ENCODE measurements at regions not wholly inside any gene's neighbourhood (a gene's known extent, or its start where the extent isn't known, plus 50 kb on each side); places are given as distances from the start of the nearest gene placed in this dataset.
"Not testable (repeated sequence)": the region's sequence is repeated elsewhere in the genome, so short reads cannot be mapped to it uniquely, and the experiment has no call there.

GRCh38 chr20:5467086-5467485 lies 143.7 kb downstream of the GPCPD1 start:
- no peaks in the 10 kb centered on the region for H3K9me3 ChIP-seq (ENCODE audit: insufficient read depth, low read length)
- no peak overlapping the region for H3K4me2 ChIP-seq (ENCODE audit: low read length)
- H3K4me3 ChIP-seq (ENCODE audit: low read length) = no peak overlapping the region
- H3K27me3 ChIP-seq (ENCODE audit: low read depth, low read length) = peaks cover 27% of the 10 kb centered on the region
- no peaks in the 10 kb centered on the region for H4K20me1 ChIP-seq (ENCODE audit: insufficient read depth, low read length)
- no peaks in the 10 kb centered on the region for H3K4me1 ChIP-seq (ENCODE audit: low read length)
- H3K9ac ChIP-seq (ENCODE audit: low read length) = no peak overlapping the region
- no peak for TF ChIP-seq EZH2phosphoT487 (IDR thresholded peaks at IDR 0.05; ENCODE audit: low read depth)
- H3K36me3 ChIP-seq (replicated peaks; ENCODE audit: low read depth, low read length) = no peaks in the 10 kb centered on the region
- H3K27ac ChIP-seq (ENCODE audit: low read length) = no peak overlapping the region
- no peak overlapping the region for H2AFZ ChIP-seq (ENCODE audit: low read depth, low read length)
- H3K79me2 ChIP-seq (ENCODE audit: low read length) = no peaks in the 10 kb centered on the region

GRCh38 chr20:5465604-5465927 lies 145.2 kb downstream of the GPCPD1 start:
- Histone ChIP-seq H4K20me1 (ENCODE audit: insufficient read depth, low read length) (no peaks in the 10 kb centered on the region), H2AFZ (ENCODE audit: low read depth, low read length) (no peak overlapping the region), H3K27ac (ENCODE audit: low read length) (no peak overlapping the region), H3K79me2 (ENCODE audit: low read length) (no peaks in the 10 kb centered on the region), H3K9me3 (ENCODE audit: insufficient read depth, low read length) (no peaks in the 10 kb centered on the region), H3K4me3 (ENCODE audit: low read length) (no peak overlapping the region), H3K27me3 (ENCODE audit: low read depth, low read length) (peaks cover 27% of the 10 kb centered on the region), H3K36me3 (replicated peaks; ENCODE audit: low read depth, low read length) (no peaks in the 10 kb centered on the region), H3K4me2 (ENCODE audit: low read length) (no peak overlapping the region), H3K9ac (ENCODE audit: low read length) (no peak overlapping the region), H3K4me1 (ENCODE audit: low read length) (no peaks in the 10 kb centered on the region)
- no peak for TF ChIP-seq EZH2phosphoT487 (IDR thresholded peaks at IDR 0.05; ENCODE audit: low read depth)
- TF ChIP-seq, protein P1, sequence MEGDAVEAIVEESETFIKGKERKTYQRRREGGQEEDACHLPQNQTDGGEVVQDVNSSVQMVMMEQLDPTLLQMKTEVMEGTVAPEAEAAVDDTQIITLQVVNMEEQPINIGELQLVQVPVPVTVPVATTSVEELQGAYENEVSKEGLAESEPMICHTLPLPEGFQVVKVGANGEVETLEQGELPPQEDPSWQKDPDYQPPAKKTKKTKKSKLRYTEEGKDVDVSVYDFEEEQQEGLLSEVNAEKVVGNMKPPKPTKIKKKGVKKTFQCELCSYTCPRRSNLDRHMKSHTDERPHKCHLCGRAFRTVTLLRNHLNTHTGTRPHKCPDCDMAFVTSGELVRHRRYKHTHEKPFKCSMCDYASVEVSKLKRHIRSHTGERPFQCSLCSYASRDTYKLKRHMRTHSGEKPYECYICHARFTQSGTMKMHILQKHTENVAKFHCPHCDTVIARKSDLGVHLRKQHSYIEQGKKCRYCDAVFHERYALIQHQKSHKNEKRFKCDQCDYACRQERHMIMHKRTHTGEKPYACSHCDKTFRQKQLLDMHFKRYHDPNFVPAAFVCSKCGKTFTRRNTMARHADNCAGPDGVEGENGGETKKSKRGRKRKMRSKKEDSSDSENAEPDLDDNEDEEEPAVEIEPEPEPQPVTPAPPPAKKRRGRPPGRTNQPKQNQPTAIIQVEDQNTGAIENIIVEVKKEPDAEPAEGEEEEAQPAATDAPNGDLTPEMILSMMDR (IDR thresholded peaks at IDR 0.05; ENCODE audit: low read depth, low read length) = no peak

GRCh38 chr20:5464901-5465603 lies 145.8 kb downstream of the GPCPD1 start:
- no peak overlapping the region for H2AFZ ChIP-seq (ENCODE audit: low read depth, low read length)
- no peaks in the 10 kb centered on the region for H3K9me3 ChIP-seq (ENCODE audit: insufficient read depth, low read length)
- no peak overlapping the region for H3K27ac ChIP-seq (ENCODE audit: low read length)
- H3K79me2 ChIP-seq (ENCODE audit: low read length) = no peaks in the 10 kb centered on the region
- no peaks in the 10 kb centered on the region for H3K4me1 ChIP-seq (ENCODE audit: low read length)
- no peak overlapping the region for H3K4me3 ChIP-seq (ENCODE audit: low read length)
- peaks cover 27% of the 10 kb centered on the region for H3K27me3 ChIP-seq (ENCODE audit: low read depth, low read length)
- TF ChIP-seq EZH2phosphoT487 (IDR thresholded peaks at IDR 0.05; ENCODE audit: low read depth) = no peak
- TF ChIP-seq, protein P1 (IDR thresholded peaks at IDR 0.05; ENCODE audit: low read depth, low read length) = no peak
- no peak overlapping the region for H3K4me2 ChIP-seq (ENCODE audit: low read length)
- no peak overlapping the region for H3K9ac ChIP-seq (ENCODE audit: low read length)
- no peaks in the 10 kb centered on the region for H3K36me3 ChIP-seq (replicated peaks; ENCODE audit: low read depth, low read length)
- no peaks in the 10 kb centered on the region for H4K20me1 ChIP-seq (ENCODE audit: insufficient read depth, low read length)

DNA sequence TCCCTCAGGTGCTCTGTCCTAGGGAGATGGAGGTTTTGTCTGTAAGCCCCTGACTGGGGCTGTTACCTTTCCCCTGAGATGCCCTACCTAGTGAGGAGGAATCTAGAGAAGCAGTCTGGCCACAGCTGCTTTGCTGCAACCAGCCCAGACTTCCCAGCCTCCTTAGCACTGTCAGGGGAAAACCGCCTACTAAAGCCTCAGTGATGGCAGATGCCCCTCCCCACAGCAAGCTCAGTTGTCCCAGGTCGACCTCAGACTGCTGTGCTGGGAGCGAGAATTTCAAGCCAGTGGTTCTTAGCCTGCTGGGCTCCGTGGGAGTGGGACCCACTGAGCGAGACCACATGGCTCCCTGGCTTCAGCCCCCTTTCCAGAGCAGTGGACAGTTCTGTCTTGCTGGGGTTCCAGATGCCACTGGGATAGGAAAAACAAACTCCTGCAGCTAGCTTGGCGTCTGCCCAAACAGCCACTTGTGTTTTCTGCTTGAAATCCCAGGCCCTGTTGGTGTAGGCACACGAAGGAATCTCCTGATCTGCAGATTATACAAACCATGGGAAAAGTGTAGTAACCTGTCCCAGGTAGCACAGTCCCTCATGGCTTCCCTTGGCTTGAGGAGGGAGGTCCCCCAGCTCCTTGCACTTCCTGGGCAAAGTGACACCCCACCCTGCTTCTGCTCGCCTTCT lies 146.4 kb upstream of the PROKR2 start:
- Histone ChIP-seq H3K36me3 (replicated peaks; ENCODE audit: low read depth, low read length) (no peaks in the 10 kb centered on the region), H3K79me2 (ENCODE audit: low read length) (no peaks in the 10 kb centered on the region), H3K27me3 (ENCODE audit: low read depth, low read length) (peaks cover 27% of the 10 kb centered on the region), H3K9ac (ENCODE audit: low read length) (no peak overlapping the region), H2AFZ (ENCODE audit: low read depth, low read length) (no peak overlapping the region), H3K27ac (ENCODE audit: low read length) (no peak overlapping the region), H4K20me1 (ENCODE audit: insufficient read depth, low read length) (no peaks in the 10 kb centered on the region), H3K4me1 (ENCODE audit: low read length) (no peaks in the 10 kb centered on the region), H3K4me2 (ENCODE audit: low read length) (no peak overlapping the region), H3K9me3 (ENCODE audit: insufficient read depth, low read length) (no peaks in the 10 kb centered on the region), H3K4me3 (ENCODE audit: low read length) (no peak overlapping the region)
- TF ChIP-seq, protein P1 (IDR thresholded peaks at IDR 0.05; ENCODE audit: low read depth, low read length) = no peak
- TF ChIP-seq EZH2phosphoT487 (IDR thresholded peaks at IDR 0.05; ENCODE audit: low read depth) = no peak

- not testable (repeated sequence) for H3K36me3 ChIP-seq (replicated peaks; ENCODE audit: low read depth, low read length); H3K9me3 ChIP-seq (ENCODE audit: insufficient read depth, low read length); H3K9ac ChIP-seq (ENCODE audit: low read length); H3K4me2 ChIP-seq (ENCODE audit: low read length); H2AFZ ChIP-seq (ENCODE audit: low read depth, low read length); H3K4me1 ChIP-seq (ENCODE audit: low read length); H3K79me2 ChIP-seq (ENCODE audit: low read length); H4K20me1 ChIP-seq (ENCODE audit: insufficient read depth, low read length); H3K27me3 ChIP-seq (ENCODE audit: low read depth, low read length); H3K27ac ChIP-seq (ENCODE audit: low read length); H3K4me3 ChIP-seq (ENCODE audit: low read length)
Observed at GRCh38 chr20:5453745-5454144, 137.0 kb upstream of the PROKR2 start.

DNA sequence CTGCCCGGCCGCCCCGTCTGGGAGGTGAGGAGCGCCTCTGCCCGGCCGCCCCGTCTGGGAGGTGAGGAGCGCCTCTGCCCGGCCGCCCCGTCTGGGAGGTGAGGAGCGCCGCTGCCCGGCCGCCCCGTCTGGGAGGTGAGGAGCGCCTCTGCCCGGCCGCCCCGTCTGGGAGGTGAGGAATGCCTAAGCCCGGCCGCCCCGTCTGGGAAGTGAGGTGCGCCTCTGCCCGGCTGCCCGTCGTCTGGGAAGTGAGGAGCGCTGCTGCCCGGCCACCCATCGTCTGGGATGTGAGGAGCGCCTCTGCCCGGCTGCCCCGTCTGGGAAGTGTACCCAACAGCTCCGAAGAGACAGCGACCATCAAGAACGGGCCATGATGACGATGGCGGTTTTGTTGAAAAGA lies 136.6 kb upstream of the PROKR2 start:
- not testable (repeated sequence) for H3K27me3 ChIP-seq (ENCODE audit: low read depth, low read length); H3K9ac ChIP-seq (ENCODE audit: low read length); H3K79me2 ChIP-seq (ENCODE audit: low read length); H3K36me3 ChIP-seq (replicated peaks; ENCODE audit: low read depth, low read length); H4K20me1 ChIP-seq (ENCODE audit: insufficient read depth, low read length); H3K4me1 ChIP-seq (ENCODE audit: low read length); H3K27ac ChIP-seq (ENCODE audit: low read length); H3K9me3 ChIP-seq (ENCODE audit: insufficient read depth, low read length); H2AFZ ChIP-seq (ENCODE audit: low read depth, low read length); H3K4me2 ChIP-seq (ENCODE audit: low read length); H3K4me3 ChIP-seq (ENCODE audit: low read length)

DNA sequence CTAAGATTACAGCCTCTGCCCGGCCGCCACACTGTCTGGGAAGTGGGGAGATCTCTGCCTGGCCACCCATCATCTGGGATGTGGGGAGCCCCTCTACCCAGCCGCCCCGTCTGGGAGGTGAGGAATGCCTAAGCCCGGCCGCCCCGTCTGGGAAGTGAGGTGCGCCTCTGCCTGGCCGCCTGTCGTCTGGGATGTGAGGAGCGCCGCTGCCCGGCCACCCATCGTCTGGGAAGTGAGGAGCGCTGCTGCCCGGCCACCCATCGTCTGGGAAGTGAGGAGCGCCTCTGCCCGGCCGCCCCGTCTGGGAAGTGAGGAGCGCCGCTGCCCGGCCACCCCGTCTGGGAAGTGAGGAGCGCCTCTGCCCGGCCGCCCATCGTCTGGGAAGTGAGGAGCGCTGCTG lies 135.9 kb upstream of the PROKR2 start:
- not testable (repeated sequence) for H3K4me1 ChIP-seq (ENCODE audit: low read length); H2AFZ ChIP-seq (ENCODE audit: low read depth, low read length); H3K4me3 ChIP-seq (ENCODE audit: low read length); H3K27ac ChIP-seq (ENCODE audit: low read length); H3K4me2 ChIP-seq (ENCODE audit: low read length); H3K36me3 ChIP-seq (replicated peaks; ENCODE audit: low read depth, low read length); H3K79me2 ChIP-seq (ENCODE audit: low read length); H3K9ac ChIP-seq (ENCODE audit: low read length); H4K20me1 ChIP-seq (ENCODE audit: insufficient read depth, low read length); H3K27me3 ChIP-seq (ENCODE audit: low read depth, low read length); H3K9me3 ChIP-seq (ENCODE audit: insufficient read depth, low read length)

All from OCI-LY3 (cell line).